GM19395 (cell line): ENCODE measurements at regions not wholly inside any gene's neighbourhood (a gene's known extent, or its start where the extent isn't known, plus 50 kb on each side); places are given as distances from the start of the nearest gene placed in this dataset.
"Not testable (repeated sequence)": the region's sequence is repeated elsewhere in the genome, so short reads cannot be mapped to it uniquely, and the experiment has no call there.

Experiments used
- ATAC-seq: cut with Tn5 transposase; IDR thresholded peaks from one replicate; pipeline ENCODE4 v1.9.1; 2021; ENCODE audit warnings: mild to moderate bottlenecking, moderate library complexity; ENCODE audit not compliant: unreplicated experiment

DNA sequence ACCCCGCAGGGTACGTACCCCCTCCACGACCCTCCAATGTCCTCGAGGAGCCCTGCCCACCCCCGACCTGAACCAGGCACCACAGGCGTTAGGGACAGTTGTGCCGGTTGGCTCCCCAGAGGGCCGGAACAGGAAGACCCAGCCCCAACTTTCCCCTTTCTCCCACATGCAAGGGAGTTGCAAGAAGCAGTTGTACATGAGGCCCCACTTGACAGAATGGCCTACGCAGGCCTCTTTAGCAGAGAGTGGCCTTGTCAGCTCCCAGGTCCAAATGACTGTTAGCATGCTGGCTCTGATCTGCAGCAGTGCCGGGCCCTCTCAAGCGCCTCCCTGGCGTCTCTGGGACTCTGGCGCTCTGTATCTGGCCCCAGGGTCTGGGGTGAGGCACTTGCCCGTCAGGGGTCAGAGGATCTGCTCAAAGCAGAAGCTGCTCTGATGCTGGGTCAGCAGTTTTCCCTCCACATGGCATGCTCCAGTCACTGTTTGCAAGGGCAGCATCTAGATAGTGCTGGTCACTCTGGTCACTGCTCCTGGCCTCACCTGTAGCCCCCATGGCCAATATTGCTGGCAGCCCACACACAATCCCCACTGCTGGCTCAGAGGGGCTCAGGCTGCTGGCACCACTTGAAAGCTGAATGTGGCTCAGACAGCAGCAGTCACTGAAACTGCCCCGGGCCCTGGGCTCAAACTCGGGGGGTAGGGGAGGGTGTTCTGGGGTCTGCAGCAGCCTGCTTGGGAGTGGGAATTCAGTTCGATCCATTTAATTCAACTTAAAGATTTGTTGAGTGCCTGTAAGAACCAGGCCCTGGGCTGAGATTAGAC is 254.5 kb downstream of the FAM43A start:
- ATAC-seq: no peak

DNA sequence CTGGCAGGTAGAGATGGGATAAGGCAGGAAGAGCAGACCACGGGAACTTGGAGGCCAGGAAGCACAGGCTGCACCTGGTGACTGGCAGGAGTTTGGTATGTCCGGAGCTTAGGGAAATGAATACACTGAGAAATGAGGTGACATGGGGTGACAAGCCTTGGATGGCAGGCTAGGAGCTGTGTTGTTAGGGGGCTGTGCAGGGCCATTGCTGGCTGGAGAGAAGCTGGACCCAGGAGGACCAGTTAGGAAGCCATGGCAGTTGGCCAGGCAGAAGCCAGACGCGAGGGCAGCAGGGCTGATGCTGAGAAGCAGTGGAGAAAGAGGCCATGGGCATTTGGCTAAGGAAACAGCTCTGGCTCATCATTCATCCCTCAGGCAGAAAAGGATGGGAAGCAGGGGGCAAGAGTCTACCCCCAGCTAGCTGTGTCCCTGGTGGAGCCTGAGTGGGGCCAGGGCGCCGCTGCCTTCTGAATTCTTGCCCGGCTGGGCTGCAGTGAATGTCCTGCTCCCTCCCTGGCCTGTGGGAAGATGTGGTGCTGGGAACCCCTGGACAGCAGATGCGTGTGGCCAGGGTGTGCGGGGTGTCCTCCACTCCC is 255.8 kb downstream of the FAM43A start:
- ATAC-seq: no peak

DNA sequence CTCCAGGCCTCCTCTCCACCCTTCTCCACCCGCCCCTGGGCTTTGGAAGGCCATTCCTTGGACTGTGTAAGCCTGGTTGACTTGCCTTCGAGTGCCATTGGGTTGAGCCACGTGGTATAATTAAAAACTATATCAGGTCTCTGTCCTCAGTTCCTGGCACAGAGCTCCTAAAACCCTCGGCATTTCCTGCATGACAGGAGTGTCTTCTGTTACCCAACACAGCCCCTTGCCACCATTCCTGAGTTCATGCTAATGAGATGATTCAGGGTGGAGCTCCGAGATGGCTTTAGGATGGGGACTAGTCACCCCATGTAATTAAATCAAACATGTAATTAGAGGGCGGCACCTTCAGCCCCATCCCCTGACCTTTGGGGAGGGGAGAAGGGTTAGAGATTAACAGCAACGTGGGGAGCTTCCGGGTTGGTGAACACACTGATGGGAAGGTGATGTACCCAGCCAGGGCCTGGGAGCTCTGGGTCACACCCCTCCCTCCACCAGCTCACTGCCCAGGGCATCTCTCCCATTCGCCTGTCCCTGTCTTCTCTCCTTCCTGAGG is 256.4 kb downstream of the FAM43A start:
- ATAC-seq: no peak

DNA sequence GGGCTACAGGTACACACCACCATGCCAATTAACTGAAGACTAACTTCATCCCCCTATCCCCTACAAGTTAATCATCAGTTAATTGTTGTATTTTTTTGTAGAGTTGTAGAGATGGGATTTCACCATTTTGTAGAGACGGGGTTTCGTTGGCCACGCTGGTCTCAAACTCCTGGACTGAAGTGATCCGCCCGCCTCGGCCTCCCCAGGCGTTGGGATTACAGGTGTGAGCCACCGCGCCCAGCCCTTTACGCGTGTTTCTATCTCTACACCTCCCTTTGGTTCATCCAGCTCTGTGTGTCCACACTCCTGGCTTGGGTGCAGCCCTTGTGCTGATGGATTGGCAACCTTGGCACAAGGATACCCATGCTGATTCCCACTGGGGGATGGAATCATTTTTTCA is 258.8 kb downstream of the FAM43A start:
- no peak for ATAC-seq

DNA sequence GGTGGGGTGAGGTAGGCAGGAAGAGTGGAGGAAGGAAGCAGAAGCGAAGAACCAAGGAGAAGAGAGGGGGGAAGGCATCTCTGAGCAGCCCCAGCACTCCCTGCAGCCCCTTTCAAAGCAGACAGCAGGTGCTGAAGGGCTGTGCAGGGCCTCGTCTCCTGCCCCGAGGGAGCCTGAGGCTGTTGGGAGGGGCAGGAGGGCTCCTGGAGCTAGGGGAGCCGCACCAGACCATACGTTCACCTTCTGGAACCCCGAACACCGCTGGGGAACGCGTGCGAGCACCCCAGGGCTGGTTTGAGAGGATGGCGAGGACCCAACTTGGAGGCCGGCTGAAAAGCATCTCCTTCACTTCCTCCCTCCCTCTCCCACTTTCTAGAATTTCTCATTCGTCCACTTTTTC is 259.8 kb downstream of the FAM43A start:
- no peak for ATAC-seq

DNA sequence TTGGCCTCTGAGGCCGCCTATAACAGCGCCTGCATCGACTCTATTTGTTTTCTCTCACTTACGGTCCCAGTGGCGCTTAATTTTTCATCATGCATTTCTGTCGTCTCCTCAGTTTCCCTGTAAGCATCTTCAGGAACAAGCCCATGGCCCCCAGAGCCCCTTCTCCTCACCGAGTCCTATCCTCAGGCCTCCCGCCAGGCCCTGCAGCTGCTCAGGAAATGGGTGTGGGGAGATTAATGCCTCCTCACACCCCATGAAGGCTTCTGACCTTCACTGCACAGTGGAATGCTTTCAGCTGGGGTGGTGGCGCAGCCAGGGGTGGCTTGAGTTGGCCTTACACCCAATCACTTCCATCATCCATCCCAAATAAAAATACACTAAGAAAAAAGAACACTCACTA is 260.4 kb downstream of the FAM43A start:
- ATAC-seq: no peak

DNA sequence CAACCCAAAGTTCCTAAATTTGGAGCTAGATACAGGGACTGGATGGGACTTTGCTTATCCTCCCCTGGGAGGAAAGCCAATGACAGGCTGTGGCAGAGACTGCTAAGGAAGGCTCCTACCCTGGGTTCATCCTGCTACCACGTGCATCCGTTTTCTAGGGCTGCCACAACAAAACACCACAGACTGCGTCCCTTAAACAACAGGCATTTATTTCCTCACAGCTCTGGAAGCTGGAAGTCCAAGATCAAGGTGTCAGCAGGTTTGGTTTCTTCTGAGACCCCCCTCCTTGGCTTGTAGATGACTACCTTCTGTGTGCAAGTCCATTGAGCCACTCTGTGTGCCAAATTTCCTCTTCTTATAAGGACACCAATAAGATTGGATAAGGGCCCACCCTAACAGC is 263.9 kb downstream of the FAM43A start:
- ATAC-seq: no peak

DNA sequence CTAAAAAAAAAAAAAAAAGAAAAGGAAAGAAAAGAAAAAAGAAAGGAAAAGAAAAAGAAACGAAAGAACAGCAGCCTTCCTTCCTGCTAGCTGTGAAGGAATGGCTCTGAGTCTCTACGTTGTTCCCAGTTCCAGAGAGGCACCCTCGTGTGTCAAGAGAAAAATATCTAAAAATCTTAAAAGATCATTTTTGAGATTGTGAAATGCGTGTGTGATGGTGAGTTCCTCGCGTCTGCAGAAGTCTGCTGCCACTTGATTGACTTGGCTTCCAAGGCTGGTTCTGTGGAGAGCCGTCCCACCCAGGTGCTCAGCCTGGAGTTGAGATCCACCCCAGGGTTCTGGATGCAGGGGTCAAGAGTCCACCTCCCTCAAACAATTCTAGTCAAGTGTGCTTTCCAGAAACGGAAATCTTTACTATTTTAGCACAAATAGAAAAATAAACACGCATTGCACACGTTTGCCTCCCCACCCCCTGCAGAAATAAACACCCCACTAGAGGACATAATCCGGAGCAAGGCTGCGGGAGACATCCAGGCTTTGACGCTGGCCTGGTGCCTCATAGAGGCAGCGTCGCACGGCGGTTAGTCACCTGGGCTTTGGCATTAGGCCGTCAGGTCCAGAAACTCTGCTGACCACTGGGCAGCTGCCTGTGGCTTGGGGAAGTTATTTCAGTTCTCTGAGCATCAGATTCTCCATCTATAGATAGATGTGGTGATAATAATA is 265.4 kb downstream of the FAM43A start:
- ATAC-seq: no peak

DNA sequence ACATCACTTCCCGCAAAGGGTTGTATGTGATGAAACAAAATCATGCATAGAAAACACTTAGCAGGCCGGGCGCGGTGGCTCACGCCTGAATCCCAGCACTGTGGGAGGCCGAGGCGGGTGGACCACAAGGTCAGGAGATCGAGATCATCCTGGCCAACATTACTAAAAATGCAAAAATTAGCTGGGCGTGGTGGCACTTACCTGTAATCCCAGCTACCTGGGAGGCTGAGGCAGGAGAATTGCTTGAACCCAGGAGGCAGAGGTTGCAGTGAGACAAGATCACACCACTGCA is 265.9 kb downstream of the FAM43A start:
- not testable (repeated sequence) for ATAC-seq

DNA sequence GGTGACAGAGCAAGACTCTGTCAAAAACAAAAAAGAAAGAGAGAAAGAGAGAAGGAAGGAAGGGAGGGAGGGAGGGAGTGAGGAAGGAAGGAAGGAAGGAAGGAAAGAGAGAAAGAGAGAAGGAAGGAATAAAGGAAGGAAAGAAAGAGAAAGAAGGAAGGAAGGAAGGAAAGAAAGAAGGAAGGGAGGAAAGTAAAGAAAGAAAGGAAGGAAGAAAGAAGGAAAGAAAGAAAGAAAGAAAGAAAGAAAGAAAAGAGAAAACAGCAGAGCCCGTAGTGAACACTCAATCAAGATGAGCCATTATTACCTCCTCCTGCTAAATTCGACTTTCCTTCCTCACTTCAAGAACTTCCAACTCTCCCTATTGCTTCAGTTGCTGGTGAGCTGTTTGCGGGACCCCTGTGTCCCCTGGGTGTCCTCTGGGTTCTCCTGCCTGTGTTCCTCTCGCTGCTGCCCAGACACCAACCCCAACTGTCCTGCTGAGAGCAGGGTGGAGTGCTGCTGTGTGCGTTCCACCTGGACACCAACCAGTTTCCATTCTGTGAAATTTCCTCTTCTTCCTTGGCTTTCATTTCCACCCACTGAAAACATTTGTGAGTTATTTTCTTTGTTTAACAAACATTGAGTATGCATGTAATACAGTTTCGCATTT is 266.4 kb downstream of the FAM43A start:
- no peak for ATAC-seq

DNA sequence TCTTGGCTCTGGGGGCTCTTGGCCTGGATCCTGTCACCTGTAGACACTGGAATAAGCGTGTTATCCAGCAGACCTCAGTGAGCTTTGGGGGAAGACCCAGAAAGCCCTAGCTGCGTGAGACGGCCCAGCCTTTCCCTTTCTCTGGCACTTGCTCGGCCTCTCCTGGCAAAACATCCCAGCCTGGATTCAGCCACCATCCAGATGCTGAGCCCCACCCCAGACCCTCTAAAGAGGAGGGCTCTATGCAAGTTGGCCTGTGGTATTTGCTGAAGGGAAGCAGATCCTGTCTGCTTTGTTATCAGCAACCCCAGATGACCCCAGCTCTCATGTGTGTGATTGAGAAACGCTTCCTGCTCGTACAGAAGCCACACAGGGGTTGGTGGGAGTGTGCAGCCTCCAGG is 267.2 kb downstream of the FAM43A start:
- no peak for ATAC-seq

DNA sequence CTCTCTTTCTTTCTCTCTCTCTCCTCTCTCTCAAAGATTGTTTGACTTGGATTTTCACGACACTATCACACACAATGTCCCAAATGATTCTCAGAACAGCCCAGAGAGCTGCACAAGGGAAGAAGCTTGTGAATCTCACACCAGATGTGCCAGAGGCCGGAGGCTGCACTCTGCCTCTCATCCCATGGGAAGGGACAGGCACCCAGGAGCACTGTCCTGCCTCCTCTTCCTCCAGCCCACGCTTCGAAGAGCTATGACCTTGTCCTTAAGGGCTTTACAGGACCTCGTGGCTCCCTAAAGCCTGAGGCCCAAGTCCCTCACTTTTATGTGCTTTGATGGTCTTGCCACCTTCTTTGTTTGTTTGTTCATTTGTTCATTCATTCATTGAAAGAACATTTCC is 267.6 kb downstream of the FAM43A start:
- ATAC-seq: no peak

DNA sequence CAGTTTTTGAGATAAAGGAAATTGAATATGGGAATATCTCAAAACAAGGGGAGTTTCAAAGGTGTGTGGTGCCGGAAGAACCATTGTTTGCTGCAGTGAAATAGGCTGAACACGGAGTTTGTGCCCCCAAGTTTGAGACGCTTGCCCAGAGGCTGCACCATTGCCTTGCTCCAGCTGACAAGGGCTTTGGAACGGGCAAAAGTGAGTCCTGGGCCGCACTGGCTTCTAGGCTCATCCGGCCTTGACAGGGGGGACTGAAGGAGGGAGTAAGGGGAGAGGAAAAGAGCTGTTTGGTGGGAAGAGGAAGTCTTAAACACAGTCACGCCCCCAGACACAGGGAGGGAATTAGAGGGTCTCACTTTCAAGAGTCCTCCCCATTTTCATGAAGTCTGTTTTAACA is 269.9 kb downstream of the FAM43A start:
- ATAC-seq: no peak

DNA sequence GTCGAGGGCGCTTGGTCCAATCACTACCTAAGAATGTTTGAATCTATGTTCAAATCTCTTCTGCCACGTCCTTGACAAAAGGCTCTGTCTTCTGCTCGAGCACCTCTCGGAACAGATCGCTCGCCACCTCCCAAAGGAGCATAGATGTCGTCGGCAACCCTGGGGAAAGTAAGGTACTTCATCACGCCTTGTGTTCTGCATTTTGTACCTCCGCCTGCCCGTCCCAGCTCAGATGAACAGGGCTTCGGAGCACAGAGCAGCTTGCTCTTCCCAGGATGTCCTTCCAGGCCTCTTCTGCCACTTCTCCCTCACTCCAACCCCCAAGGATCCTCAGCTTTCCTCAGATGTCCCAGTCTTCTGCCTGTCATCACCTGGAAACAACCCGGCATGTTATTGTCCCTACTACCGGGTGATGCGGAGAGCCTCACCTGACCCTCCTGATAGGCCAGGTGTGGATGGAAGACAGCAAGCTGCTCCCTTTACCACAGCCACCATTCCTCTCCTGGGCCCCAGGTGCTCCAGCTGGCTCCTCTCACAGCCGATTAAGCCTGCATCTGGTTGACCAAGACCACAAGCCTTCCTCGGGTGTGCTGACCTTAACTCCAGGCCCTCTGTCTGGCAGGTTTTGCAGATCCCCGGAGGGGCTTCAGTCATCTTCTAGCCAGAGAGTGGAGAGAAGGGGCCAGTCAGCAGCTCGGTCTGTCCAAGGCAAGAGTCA is 270.5 kb downstream of the FAM43A start:
- ATAC-seq: no peak

DNA sequence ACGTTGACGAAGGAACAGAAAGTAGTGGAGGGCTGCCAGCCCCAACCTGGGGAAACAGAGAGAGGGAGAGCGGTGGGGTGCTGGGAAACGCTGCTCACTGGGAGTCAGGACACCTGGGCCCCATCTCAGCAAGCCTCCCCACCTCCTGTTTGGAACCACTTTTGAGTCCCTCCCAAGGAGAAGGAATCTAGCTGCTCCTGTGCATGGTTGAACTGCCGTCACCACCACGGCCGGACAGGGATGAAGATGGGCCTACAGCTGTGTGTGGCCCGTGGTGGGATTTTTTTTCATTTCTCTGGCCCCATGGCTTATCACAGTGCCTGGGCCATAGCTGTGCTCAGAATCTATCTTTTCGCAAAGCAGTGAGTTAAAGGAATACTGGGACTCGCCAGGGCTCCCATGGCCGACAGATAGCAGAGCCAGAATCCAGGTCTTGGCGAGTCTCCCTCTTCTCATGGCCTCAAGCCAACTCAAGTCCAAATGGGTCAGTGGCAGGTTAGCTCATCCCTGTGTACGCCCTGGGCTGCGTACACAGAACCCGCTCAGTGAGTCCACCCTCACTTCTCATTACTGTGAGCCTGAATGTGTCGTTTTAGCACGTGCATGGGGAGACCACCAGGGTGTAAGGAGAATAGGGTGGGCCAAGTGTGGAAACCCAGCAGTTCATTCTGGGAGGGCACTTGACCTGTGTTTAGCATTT is 271.2 kb downstream of the FAM43A start:
- ATAC-seq: no peak

DNA sequence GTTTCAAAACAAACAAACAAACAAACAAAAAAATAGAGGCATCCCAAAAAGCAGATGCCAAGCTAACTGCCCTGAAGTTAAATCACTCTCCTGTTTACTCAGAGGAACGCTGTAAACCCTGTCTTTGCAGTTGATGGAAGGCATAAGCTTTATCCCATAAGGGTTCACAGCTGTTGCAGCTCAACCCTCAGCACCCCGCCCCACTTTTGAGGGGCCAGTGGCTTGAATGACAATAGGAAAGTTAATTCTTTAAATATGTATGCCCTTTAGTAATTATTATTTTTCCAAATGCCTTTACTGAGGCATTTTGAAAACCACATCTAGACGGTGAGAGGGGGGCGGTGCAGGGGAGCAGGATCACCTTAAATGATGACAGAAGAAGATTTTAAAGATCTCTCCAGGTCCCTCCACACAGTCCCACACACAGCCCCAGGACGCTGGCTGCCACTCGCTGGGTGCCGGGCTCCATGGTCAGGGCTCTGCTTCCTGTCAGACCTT is 272.1 kb downstream of the FAM43A start:
- no peak for ATAC-seq

DNA sequence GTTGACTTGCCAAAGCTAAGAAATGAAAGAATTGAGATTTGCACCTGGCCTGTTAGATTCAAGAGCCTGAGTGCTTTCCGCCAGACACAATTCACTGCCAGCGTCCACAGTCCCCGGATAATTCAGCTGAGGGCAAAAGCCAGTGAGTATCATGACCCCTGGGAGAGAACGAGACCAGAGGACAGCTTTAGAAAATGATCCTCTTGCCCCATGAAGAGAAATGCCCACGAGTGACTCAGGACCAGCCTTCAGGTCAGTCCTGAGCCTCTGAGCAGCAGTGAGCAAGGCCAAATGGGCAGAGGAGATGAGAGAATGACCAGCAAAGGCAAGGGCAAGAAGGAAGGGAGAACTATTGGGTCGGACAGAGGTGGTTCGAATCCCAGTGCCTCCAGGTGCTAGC is 273.5 kb downstream of the FAM43A start:
- no peak for ATAC-seq

DNA sequence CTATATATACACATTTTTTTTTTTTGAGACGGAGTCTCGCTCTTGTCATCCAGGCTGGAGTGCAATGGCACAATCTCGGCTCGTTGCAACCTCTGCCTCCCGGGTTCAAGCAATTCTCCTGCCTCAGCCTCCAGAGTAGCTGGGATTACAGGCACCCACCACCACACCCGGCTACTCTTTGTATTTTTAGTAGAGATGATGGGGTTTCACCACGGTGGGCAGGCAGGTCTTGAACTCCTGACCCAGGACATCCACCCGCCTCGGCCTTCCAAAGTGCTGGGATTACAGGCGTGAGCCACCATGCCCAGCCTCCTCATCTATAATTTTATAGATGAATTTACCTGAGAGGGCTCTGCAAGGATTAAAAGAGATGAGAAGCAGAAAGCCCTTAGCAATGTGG is 274.0 kb downstream of the FAM43A start:
- ATAC-seq: not testable (repeated sequence)

DNA sequence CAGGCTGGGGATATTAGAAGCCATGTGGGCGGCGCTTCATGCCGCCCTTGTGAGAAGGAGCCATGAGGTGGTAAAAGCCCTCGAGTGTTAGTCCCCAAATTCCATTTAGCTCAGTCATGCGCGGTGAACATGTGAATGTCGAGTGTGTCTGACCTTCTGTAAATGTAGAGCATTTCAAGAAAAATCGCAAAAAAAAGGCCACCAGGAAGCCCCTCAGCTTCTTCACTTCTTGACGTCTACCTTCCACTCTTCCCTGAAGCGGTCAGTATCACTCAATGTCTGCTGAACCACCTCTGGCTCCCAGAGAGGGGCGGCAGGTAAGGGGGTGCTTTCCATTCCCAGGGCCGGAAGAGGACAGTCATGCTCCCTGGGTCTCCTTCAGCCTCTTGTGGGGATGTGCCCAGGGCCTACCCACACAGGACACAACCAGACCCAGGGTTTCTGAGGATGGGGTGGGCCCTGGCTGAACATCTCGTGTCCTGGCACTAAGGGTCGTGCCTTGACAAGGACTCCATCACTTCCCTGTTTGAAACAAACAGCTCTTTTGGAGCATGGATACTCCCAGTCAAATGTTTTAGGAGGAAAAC is 274.9 kb downstream of the FAM43A start:
- ATAC-seq: no peak

DNA sequence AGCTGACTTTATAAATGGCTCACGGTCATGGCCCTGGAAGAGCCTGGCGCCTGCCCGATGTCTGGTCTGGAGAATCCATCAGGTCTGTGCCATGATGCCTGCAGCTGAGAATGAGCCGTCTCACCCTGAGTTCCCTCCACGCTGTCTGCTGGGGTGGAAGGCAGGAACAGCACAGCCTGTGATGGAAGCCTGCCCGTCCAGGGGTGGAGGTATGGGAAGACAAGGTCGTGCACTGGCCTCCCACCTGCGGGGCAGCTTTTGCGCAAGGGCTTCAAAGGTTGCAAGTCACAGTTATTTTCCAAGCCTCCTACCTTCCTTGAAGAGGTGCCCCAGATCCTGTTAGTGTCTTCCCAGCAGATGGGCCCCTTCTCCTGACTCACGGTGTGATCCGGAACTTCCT is 275.5 kb downstream of the FAM43A start:
- no peak for ATAC-seq
